GM13977 (cell line): ENCODE measurements at regions not wholly inside any gene's neighbourhood (a gene's known extent, or its start where the extent isn't known, plus 50 kb on each side); places are given as distances from the start of the nearest gene placed in this dataset.

ENCODE experiments used
- DNase-seq: peaks from one replicate; pipeline ENCODE4 v3.0.0; 2012; ENCODE audit warnings: low spot score
- CTCF ChIP-seq: IDR thresholded peaks from 2 replicates; pipeline ENCODE4 v1.5.1; 2012; ENCODE audit warnings: mild to moderate bottlenecking, control low read depth; ENCODE audit not compliant: insufficient read depth; ENCODE audit errors: extremely low read depth, missing control alignments
- in situ Hi-C: fragments of 300-500 bp; cut with MboI; formaldehyde crosslinking; loops from one replicate; pipeline ENCODE4 v1.12.0; 2022; ENCODE audit warnings: low sequenced_read_pairs, low pct_unique_long_range_greater_than_20kb, mixed read lengths, inconsistent platforms; ENCODE audit not compliant: unreplicated experiment

- no peak for TF ChIP-seq CTCF
- in situ Hi-C loops = no loop called here
These were observed 835.3 kb upstream of the EEF2KMT start for GRCh38 chr16:5932906-5933305.

GRCh38 chr16:5928476-5929065 lies 831.0 kb upstream of the EEF2KMT start:
- in situ Hi-C loops = no loop called here
- TF ChIP-seq CTCF = no peak
- DNase-seq = no peak

More at GRCh38 chr16:5932906-5933305, 835.3 kb upstream of the EEF2KMT start:
- no peak for DNase-seq

GRCh38 chr16:5925850-5926249 lies 828.3 kb upstream of the EEF2KMT start:
- DNase-seq = no peak
- in situ Hi-C loops = no loop called here
- no peak for TF ChIP-seq CTCF

- DNase-seq = no peak
- TF ChIP-seq CTCF = no peak
- in situ Hi-C loops = no loop called here
These were observed 825.1 kb upstream of the EEF2KMT start for GRCh38 chr16:5922686-5923085.

- no peak for DNase-seq
- no peak for TF ChIP-seq CTCF
- in situ Hi-C loops = no loop called here
These were observed 821.1 kb upstream of the EEF2KMT start for GRCh38 chr16:5918567-5919130.

- TF ChIP-seq CTCF = no peak
- DNase-seq = no peak
- in situ Hi-C loops = no loop called here
These were observed 820.0 kb upstream of the EEF2KMT start for GRCh38 chr16:5917436-5918195.
